ENCODE measurements at regions not wholly inside any gene's neighbourhood (a gene's known extent, or its start where the extent isn't known, plus 50 kb on each side); places are given as distances from the start of the nearest gene placed in this dataset.

DNA sequence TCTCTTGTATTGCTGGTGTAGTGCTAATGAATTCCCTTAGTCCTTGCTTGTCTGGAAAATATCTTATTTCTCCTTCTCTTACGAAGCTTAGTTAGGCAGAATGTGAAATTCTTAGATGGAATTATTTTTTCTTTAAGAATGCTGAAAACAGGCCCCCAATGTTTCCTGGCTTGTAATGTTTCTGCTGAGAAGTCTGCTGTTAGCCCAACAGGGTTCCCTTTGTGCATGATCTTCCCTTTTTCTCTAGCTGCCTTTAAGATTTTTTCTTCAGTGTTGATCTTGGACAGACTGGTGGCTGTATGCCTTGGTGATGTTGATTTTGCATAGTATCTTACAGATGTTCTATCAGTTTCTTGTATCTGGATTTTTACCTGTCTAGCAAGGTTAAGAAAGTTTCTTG lies 191.3 kb upstream of the DMRTA1 start:
- TF ChIP-seq, protein P1, sequence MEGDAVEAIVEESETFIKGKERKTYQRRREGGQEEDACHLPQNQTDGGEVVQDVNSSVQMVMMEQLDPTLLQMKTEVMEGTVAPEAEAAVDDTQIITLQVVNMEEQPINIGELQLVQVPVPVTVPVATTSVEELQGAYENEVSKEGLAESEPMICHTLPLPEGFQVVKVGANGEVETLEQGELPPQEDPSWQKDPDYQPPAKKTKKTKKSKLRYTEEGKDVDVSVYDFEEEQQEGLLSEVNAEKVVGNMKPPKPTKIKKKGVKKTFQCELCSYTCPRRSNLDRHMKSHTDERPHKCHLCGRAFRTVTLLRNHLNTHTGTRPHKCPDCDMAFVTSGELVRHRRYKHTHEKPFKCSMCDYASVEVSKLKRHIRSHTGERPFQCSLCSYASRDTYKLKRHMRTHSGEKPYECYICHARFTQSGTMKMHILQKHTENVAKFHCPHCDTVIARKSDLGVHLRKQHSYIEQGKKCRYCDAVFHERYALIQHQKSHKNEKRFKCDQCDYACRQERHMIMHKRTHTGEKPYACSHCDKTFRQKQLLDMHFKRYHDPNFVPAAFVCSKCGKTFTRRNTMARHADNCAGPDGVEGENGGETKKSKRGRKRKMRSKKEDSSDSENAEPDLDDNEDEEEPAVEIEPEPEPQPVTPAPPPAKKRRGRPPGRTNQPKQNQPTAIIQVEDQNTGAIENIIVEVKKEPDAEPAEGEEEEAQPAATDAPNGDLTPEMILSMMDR (IDR thresholded peaks at IDR 0.05; ENCODE audit: low read depth, low read length) = no peak
- TF ChIP-seq EZH2phosphoT487 (IDR thresholded peaks at IDR 0.05; ENCODE audit: low read depth) = no peak

All from OCI-LY3 (cell line).